ENCODE measurements at regions not wholly inside any gene's neighbourhood (a gene's known extent, or its start where the extent isn't known, plus 50 kb on each side); places are given as distances from the start of the nearest gene placed in this dataset.

DNA sequence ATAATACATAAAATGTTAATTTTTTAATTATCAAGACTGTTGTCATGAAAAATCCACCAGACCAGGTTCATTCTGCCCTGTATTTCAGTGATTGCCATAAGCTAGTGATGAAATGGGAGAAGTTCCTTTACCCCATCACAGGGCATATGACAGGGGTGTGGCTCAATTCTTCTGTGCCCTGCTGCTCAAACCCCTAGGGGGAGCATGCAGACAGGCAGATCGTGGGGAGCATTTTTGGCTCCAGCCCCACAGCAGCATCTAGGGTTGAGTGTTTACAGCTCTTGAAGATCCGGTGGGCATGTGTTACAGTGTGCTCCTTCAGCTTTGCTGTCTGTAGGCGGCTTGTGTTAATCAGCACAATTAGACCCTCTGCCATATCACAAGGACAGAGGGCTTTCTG, 700.7 kb downstream of the PCDH18 start:
- TF ChIP-seq RAD21 (IDR thresholded peaks at IDR 0.05; ENCODE audit: low read depth) (peak; percentile 25; the same call in 1 of the 2 replicates), TAF1 (IDR thresholded peaks at IDR 0.05; ENCODE audit: low read depth) (no peak)

DNA sequence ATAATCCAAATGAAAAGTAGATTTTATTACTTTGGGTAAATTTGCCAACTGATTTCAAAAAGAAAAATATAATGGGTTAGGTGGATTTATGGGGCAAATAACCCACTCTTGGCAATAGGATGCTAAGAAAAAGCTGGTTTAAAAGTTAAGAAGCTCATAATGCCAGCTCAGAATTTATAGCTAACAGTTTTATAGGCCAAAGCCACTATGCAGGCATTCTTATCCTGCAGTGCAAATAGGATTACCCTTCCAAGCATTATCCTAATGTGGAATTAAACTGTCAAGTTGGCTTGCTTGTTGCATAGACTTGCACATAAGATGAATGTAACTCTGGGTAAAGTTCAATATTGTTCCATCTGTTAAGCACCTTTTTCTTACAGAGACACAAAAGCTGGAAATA, 703.0 kb downstream of the PCDH18 start:
- TF ChIP-seq TAF1 (IDR thresholded peaks at IDR 0.05; ENCODE audit: low read depth) = no peak
- no peak for TF ChIP-seq EP300 (IDR thresholded peaks at IDR 0.05; ENCODE audit: borderline replicate concordance)
- TF ChIP-seq, protein P1, sequence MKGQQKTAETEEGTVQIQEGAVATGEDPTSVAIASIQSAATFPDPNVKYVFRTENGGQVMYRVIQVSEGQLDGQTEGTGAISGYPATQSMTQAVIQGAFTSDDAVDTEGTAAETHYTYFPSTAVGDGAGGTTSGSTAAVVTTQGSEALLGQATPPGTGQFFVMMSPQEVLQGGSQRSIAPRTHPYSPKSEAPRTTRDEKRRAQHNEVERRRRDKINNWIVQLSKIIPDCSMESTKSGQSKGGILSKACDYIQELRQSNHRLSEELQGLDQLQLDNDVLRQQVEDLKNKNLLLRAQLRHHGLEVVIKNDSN (IDR thresholded peaks at IDR 0.05) = no peak
- TF ChIP-seq CREB1 (IDR thresholded peaks at IDR 0.05; ENCODE audit: low read depth) = no peak
- no peak for TF ChIP-seq FOXM1 (IDR thresholded peaks at IDR 0.05; ENCODE audit: borderline replicate concordance, low read depth)
- TF ChIP-seq RAD21 (IDR thresholded peaks at IDR 0.05; ENCODE audit: low read depth) = no peak
- no peak for TF ChIP-seq TEAD4 (IDR thresholded peaks at IDR 0.05)
- TF ChIP-seq YY1 (IDR thresholded peaks at IDR 0.05; ENCODE audit: low read depth) = no peak
- TF ChIP-seq CEBPB (IDR thresholded peaks at IDR 0.05) = no peak
- TF ChIP-seq, protein P2, sequence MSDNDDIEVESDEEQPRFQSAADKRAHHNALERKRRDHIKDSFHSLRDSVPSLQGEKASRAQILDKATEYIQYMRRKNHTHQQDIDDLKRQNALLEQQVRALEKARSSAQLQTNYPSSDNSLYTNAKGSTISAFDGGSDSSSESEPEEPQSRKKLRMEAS (IDR thresholded peaks at IDR 0.05) = no peak
- no peak for TF ChIP-seq NFIC (IDR thresholded peaks at IDR 0.05)
- no peak for TF ChIP-seq EGR1 (IDR thresholded peaks at IDR 0.05)

DNA sequence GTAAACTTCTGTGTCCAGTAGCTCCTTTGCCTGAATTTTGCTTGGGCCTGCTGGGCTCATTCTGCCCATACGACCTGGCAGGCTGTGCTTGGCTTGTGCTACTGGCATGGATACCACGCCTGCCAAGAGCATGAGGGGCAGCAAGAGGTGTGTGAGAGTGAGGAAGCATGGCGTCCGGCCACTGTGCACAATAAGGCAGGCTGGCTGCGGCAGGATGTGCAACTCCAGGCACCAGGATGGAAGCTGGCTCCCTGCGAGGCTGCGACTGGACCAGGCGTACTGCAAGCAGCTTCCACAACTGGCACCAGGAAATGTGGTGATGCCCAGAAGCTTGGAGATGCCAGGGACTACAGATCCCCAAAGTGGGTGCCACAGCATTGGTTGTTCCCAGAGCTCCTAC, 709.3 kb downstream of the PCDH18 start:
- TF ChIP-seq ZBTB7A (IDR thresholded peaks at IDR 0.05; ENCODE audit: low read depth) (no peak), TCF12 (IDR thresholded peaks at IDR 0.05; ENCODE audit: low read depth) (no peak), TAF1 (IDR thresholded peaks at IDR 0.05; ENCODE audit: low read depth) (no peak), RAD21 (IDR thresholded peaks at IDR 0.05; ENCODE audit: low read depth) (no peak), FOXM1 (IDR thresholded peaks at IDR 0.05; ENCODE audit: borderline replicate concordance, low read depth) (no peak), YY1 (IDR thresholded peaks at IDR 0.05; ENCODE audit: low read depth) (no peak)
- TF ChIP-seq, protein P2 (IDR thresholded peaks at IDR 0.05) = no peak

DNA sequence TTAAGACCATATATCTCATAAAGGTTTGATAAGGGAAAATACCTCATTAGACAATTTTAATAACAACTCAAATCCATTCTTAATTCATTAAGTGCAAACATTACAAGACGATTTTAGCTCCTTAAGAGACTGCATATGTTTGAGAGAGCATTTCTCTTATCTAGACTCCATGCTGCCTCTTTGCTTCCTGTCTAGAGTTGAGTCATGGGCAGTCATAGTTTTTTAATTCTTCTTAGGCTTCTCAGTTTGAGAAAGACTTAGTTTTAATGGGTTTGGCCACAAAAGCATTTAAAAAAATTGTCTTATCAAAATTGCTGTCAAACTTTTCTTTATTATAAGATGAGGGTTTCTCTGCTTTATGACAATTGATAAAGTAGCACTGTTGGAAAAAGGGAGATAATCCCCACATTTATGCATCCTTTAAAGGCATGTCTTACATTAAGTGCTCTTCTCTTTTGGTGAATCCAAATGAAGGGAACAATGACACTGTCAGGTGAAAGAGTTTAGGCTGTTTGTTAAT, 713.4 kb downstream of the PCDH18 start:
- TF ChIP-seq CREB1 (IDR thresholded peaks at IDR 0.05; ENCODE audit: low read depth) (no peak), TAF1 (IDR thresholded peaks at IDR 0.05; ENCODE audit: low read depth) (no peak), YY1 (IDR thresholded peaks at IDR 0.05; ENCODE audit: low read depth) (no peak), TEAD4 (IDR thresholded peaks at IDR 0.05) (no peak), ZBTB7A (IDR thresholded peaks at IDR 0.05; ENCODE audit: low read depth) (no peak), RAD21 (IDR thresholded peaks at IDR 0.05; ENCODE audit: low read depth) (no peak), CEBPB (IDR thresholded peaks at IDR 0.05) (no peak), TCF12 (IDR thresholded peaks at IDR 0.05; ENCODE audit: low read depth) (no peak)
- TF ChIP-seq, protein P1 (IDR thresholded peaks at IDR 0.05) = no peak

DNA sequence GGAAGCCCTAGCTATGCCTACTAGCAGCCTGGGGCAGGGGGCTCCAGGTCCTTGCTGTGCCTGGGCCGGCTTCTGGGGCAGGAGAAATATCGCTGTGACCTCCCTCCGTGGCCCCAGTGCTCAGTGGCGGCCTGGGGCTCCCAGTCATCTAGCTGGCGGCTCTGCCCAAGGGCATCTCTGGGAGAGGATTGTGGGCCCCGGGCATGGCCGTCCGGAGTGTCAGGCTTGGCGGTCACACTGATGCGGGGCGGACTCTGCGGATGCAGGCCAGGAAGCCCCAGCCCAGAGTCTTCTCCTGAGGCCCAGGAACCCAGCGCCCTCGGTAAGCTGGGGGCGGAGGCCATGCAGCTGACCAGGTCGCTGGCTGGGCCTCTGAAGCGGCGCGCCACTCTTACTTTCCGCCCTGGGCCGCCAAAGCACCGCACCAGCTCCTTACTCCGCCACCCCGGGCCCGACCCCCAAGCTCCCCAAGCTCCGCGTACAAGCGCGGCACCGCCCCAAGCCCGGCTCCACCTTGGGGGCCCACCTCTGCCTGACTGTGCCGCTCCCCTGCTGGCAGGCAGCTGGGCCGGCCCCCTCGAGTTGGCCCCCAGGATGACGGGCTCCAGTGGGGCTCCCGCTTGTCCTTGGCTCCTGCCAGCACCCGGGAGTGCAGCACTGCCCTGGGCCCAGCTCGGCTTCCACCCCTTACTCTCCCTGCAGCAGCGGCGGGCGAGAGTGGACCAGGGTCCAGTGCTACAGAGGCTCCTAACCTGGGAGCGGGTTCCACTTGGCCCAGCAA, 720.0 kb downstream of the PCDH18 start:
- no peak for TF ChIP-seq NFIC (IDR thresholded peaks at IDR 0.05)
- TF ChIP-seq TCF12 (IDR thresholded peaks at IDR 0.05; ENCODE audit: low read depth) = no peak
- TF ChIP-seq FOXM1 (IDR thresholded peaks at IDR 0.05; ENCODE audit: borderline replicate concordance, low read depth) = no peak
- TF ChIP-seq, protein P3, sequence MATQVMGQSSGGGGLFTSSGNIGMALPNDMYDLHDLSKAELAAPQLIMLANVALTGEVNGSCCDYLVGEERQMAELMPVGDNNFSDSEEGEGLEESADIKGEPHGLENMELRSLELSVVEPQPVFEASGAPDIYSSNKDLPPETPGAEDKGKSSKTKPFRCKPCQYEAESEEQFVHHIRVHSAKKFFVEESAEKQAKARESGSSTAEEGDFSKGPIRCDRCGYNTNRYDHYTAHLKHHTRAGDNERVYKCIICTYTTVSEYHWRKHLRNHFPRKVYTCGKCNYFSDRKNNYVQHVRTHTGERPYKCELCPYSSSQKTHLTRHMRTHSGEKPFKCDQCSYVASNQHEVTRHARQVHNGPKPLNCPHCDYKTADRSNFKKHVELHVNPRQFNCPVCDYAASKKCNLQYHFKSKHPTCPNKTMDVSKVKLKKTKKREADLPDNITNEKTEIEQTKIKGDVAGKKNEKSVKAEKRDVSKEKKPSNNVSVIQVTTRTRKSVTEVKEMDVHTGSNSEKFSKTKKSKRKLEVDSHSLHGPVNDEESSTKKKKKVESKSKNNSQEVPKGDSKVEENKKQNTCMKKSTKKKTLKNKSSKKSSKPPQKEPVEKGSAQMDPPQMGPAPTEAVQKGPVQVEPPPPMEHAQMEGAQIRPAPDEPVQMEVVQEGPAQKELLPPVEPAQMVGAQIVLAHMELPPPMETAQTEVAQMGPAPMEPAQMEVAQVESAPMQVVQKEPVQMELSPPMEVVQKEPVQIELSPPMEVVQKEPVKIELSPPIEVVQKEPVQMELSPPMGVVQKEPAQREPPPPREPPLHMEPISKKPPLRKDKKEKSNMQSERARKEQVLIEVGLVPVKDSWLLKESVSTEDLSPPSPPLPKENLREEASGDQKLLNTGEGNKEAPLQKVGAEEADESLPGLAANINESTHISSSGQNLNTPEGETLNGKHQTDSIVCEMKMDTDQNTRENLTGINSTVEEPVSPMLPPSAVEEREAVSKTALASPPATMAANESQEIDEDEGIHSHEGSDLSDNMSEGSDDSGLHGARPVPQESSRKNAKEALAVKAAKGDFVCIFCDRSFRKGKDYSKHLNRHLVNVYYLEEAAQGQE (IDR thresholded peaks at IDR 0.05; ENCODE audit: low read depth) = no peak
- TF ChIP-seq RAD21 (IDR thresholded peaks at IDR 0.05; ENCODE audit: low read depth) = no peak
- TF ChIP-seq CEBPB (IDR thresholded peaks at IDR 0.05) = no peak
- no peak for TF ChIP-seq YY1 (IDR thresholded peaks at IDR 0.05; ENCODE audit: low read depth)
- TF ChIP-seq EP300 (IDR thresholded peaks at IDR 0.05; ENCODE audit: borderline replicate concordance) = no peak
- TF ChIP-seq CREB1 (IDR thresholded peaks at IDR 0.05; ENCODE audit: low read depth) = no peak
- no peak for TF ChIP-seq ZBTB7A (IDR thresholded peaks at IDR 0.05; ENCODE audit: low read depth)
- no peak for TF ChIP-seq TAF1 (IDR thresholded peaks at IDR 0.05; ENCODE audit: low read depth)
- TF ChIP-seq, protein P1 (IDR thresholded peaks at IDR 0.05) = no peak
- no peak for TF ChIP-seq TEAD4 (IDR thresholded peaks at IDR 0.05)
- TF ChIP-seq, protein P2 (IDR thresholded peaks at IDR 0.05) = no peak
- no peak for TF ChIP-seq EGR1 (IDR thresholded peaks at IDR 0.05)

DNA sequence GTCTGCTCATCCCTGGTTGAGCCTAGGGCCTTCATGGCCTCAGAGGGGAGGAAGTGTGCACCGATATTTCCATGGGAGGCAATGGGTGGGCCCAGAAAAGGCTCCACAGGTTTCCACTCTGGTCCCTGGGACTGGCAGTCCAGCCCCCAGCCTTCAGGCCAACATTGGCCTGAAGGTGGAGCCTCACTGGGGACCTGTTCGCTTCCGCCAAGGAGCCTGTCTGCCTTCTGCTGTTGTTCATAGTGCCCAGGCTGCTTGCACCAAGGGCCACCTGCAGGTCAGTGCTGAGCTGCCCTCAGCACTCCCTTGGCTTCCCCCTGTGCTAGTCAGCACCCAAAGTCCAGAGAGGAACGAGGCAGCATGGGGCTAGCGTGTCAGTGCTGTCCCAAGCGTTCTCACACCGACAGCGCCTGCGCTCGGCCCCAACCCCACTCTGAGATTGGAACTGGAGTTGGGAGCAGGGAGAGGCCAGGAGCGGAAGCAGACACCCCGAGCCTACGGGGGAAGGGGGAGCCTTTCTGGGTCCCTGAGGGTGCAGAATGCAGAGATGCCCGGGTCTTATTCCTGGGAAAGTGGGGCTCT, 720.7 kb downstream of the PCDH18 start:
- TF ChIP-seq TEAD4 (IDR thresholded peaks at IDR 0.05) (no peak), RAD21 (IDR thresholded peaks at IDR 0.05; ENCODE audit: low read depth) (no peak), CEBPB (IDR thresholded peaks at IDR 0.05) (no peak), EGR1 (IDR thresholded peaks at IDR 0.05) (no peak), TCF12 (IDR thresholded peaks at IDR 0.05; ENCODE audit: low read depth) (no peak), ZBTB7A (IDR thresholded peaks at IDR 0.05; ENCODE audit: low read depth) (no peak), YY1 (IDR thresholded peaks at IDR 0.05; ENCODE audit: low read depth) (no peak), EP300 (IDR thresholded peaks at IDR 0.05; ENCODE audit: borderline replicate concordance) (no peak)
- TF ChIP-seq, protein P1 (IDR thresholded peaks at IDR 0.05) = no peak
- TF ChIP-seq, protein P3 (IDR thresholded peaks at IDR 0.05; ENCODE audit: low read depth) = no peak
- TF ChIP-seq, protein P2 (IDR thresholded peaks at IDR 0.05) = no peak

All from Ishikawa (cell line).